Keratinocyte (primary cell): ENCODE measurements at regions not wholly inside any gene's neighbourhood (a gene's known extent, or its start where the extent isn't known, plus 50 kb on each side); places are given as distances from the start of the nearest gene placed in this dataset.

Source experiments
- DNase-seq: peaks from one replicate; pipeline ENCODE4 v3.0.0-alpha.2; 2011; ENCODE audit warnings: low read depth, missing footprints, low spot score
- FAIRE-seq: peaks from 2 replicates; lab custom pipeline; 2011; peaks lifted over from hg19 to GRCh38; lab: Jason Lieb, UNC
- H2AFZ ChIP-seq: 2 replicates; pipeline ENCODE4 v1.6.0; 2012; ENCODE audit warnings: low read length, control low read depth, inconsistent platforms; ENCODE audit not compliant: control insufficient read depth
- H3K27ac ChIP-seq: 2 replicates; pipeline ENCODE4 v1.5.1; 2011; ENCODE audit warnings: low read length; ENCODE audit not compliant: control insufficient read depth, insufficient read depth
- H3K27me3 ChIP-seq: 3 replicates; pipeline ENCODE4 v1.6.0; 2011; ENCODE audit warnings: low read length; ENCODE audit not compliant: control insufficient read depth, insufficient read depth; ENCODE audit errors: extremely low read depth
- H3K36me3 ChIP-seq, 2 experiments: 2 replicates in 1 of 2; 3 replicates in 1 of 2; pipeline ENCODE4 v1.5.1; 2011; ENCODE audit warnings: low read length in 2 of 2, mild to moderate bottlenecking in 1 of 2; ENCODE audit not compliant: control insufficient read depth in 2 of 2, insufficient read depth in 2 of 2; ENCODE audit errors: extremely low read depth in 1 of 2
- H3K4me1 ChIP-seq: 3 replicates; pipeline ENCODE4 v1.5.1; 2011; ENCODE audit warnings: low read length; ENCODE audit not compliant: control insufficient read depth, insufficient read depth; ENCODE audit errors: extremely low read depth
- H3K4me2 ChIP-seq: 3 replicates; pipeline ENCODE4 v1.6.0; 2011; ENCODE audit warnings: low read depth, low read length; ENCODE audit not compliant: control insufficient read depth, insufficient read depth; ENCODE audit errors: extremely low read depth
- H3K4me3 ChIP-seq, 3 experiments: fragments of 200-600 bp in 1 of 3; sonication (generic) in 1 of 3; 2 replicates in 2 of 3; 3 replicates in 1 of 3; pipeline ENCODE4 v1.5.1; 2011 to 2016; ENCODE audit warnings: low read length in 3 of 3, mild to moderate bottlenecking in 3 of 3, control low read depth in 2 of 3, inconsistent platforms in 1 of 3, low read depth in 1 of 3, mixed read lengths in 1 of 3, mixed run types in 1 of 3, moderate library complexity in 1 of 3; ENCODE audit not compliant: control insufficient read depth in 2 of 3, insufficient read depth in 2 of 3; ENCODE audit errors: extremely low read depth in 1 of 3
- H3K79me2 ChIP-seq: 2 replicates; pipeline ENCODE4 v1.6.0; 2012; ENCODE audit warnings: low read length; ENCODE audit not compliant: control insufficient read depth, insufficient read depth
- H3K9ac ChIP-seq: 3 replicates; pipeline ENCODE4 v1.6.0; 2011; ENCODE audit warnings: low read length; ENCODE audit not compliant: control insufficient read depth, insufficient read depth; ENCODE audit errors: extremely low read depth
- H3K9me1 ChIP-seq: 3 replicates; pipeline ENCODE4 v1.6.0; 2011; ENCODE audit warnings: low read length; ENCODE audit not compliant: control insufficient read depth, insufficient read depth; ENCODE audit errors: extremely low read depth
- H3K9me3 ChIP-seq: 2 replicates; pipeline ENCODE4 v1.5.1; 2012; ENCODE audit warnings: low read depth, low read length; ENCODE audit not compliant: control insufficient read depth
- H4K20me1 ChIP-seq: 3 replicates; pipeline ENCODE4 v1.6.0; 2011; ENCODE audit warnings: low read length; ENCODE audit not compliant: control insufficient read depth, insufficient read depth; ENCODE audit errors: extremely low read depth
- EZH2 ChIP-seq: IDR thresholded peaks from one replicate; pipeline ENCODE4 v1.6.1; 2012; ENCODE audit warnings: inconsistent platforms, mild to moderate bottlenecking, low read length, moderate library complexity
- dilution Hi-C: fragments of 300-500 bp; cut with MboI; formaldehyde crosslinking; loops from one replicate; pipeline ENCODE4 v1.7.0; 2020; ENCODE audit warnings: low sequenced_read_pairs; ENCODE audit not compliant: extremely low pct_ligation_motif_present
- TF ChIP-seq, protein P1 (sequence below), 3 experiments: IDR thresholded peaks in 1 of 3; conservative IDR thresholded peaks in 1 of 3; optimal IDR thresholded peaks in 1 of 3; 2 replicates in 2 of 3; 3 replicates in 1 of 3; pipeline versions ENCODE3 to v1.5.1; 2011; ENCODE audit warnings: low read length in 3 of 3, mild to moderate bottlenecking in 3 of 3, moderate library complexity in 2 of 3, control low read depth in 1 of 3, inconsistent platforms in 1 of 3; ENCODE audit not compliant: insufficient read depth in 2 of 3; ENCODE audit errors: extremely low read depth in 1 of 3

DNA sequence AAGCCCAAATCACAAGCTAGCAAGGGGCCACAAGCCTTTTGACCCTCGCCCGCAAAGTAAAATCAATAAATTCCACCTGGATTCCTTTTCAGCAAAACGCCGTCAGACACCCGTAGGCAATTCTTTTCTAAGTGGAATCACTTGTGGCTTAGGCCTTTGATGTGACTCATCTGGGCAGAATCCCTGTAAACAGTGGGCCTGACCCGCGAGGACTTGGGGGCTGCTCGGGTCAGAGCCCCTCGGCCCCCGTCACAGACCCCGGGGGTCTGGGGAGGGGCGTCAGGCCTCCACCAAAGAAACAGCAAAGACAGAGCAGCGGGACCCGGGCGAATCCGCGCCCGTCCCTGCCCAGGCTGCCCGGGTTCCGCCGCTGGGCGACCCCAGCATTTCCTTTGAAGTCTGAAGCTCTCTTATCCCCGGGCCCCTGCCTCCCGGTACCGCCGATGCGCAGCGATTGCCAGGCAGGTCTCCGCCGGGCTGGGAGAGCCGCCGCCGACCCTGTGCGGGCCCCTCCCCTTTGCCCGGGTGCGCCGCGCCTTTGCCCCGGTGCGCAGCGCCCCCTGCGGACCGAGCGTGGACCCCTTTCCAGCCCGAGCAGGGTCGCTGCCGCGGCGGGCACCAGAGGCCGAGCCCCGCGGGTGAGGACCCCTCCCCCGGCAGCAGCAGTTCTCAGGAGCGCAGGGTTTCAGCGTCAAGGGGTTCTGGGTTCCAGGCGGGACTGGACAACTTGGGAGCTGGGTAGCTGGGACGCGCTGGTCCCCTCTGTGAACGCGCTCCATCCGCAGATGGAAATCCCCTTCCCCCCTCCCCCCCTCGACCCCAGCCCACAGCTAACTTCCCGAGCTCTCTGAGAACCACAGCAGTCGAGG, 178.3 kb downstream of the UACA start:
- H3K79me2 ChIP-seq: no peaks in the 10 kb centered on the region
- H4K20me1 ChIP-seq: no peaks in the 10 kb centered on the region
- dilution Hi-C loops: no loop called here
- H3K4me2 ChIP-seq: peak overlapping the region; percentile 32
- no peak overlapping the region for H3K9ac ChIP-seq
- no peaks in the 10 kb centered on the region for H3K4me1 ChIP-seq
- no peak for FAIRE-seq
- H3K27me3 ChIP-seq: peaks cover 68% of the 10 kb centered on the region
- no peak overlapping the region for H3K4me3 ChIP-seq
- H2AFZ ChIP-seq: no peak overlapping the region
- TF ChIP-seq EZH2: peak; percentile 34
- TF ChIP-seq, protein P1, sequence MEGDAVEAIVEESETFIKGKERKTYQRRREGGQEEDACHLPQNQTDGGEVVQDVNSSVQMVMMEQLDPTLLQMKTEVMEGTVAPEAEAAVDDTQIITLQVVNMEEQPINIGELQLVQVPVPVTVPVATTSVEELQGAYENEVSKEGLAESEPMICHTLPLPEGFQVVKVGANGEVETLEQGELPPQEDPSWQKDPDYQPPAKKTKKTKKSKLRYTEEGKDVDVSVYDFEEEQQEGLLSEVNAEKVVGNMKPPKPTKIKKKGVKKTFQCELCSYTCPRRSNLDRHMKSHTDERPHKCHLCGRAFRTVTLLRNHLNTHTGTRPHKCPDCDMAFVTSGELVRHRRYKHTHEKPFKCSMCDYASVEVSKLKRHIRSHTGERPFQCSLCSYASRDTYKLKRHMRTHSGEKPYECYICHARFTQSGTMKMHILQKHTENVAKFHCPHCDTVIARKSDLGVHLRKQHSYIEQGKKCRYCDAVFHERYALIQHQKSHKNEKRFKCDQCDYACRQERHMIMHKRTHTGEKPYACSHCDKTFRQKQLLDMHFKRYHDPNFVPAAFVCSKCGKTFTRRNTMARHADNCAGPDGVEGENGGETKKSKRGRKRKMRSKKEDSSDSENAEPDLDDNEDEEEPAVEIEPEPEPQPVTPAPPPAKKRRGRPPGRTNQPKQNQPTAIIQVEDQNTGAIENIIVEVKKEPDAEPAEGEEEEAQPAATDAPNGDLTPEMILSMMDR (optimal IDR thresholded peaks at IDR 0.05 in 1 of 3, IDR thresholded peaks at IDR 0.05 in 1 of 3, conservative IDR thresholded peaks at IDR 0.05 in 1 of 3; ENCODE audit: extremely low read depth in 1 of 3, insufficient read depth in 2 of 3, low read length in 3 of 3): peak; percentile 16 to 54 (median 16)
- H3K27ac ChIP-seq: no peak overlapping the region
- no peaks in the 10 kb centered on the region for H3K9me3 ChIP-seq
- DNase-seq: no peak
- no peaks in the 10 kb centered on the region for H3K9me1 ChIP-seq
- H3K36me3 ChIP-seq: no peaks in the 10 kb centered on the region

DNA sequence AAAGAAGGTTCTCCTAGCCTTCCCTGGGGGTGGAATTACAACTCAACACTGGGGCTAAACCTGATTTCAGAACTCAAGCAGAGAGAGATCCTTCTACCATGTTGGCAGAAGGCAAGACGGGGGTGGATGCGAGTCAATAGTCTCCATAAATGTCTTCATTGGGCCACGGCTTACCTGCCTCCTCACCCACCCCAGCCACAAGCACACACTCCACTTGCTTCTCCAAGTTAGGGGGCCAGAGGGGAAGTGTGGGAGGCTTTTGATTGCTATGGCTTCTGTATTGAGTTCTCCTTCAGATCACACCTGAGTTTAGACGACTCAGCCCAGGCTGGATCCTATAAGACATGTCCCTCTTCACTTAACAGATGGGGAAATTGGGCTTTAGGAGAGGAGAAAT, 178.9 kb downstream of the UACA start:
- no peaks in the 10 kb centered on the region for H3K9me3 ChIP-seq
- dilution Hi-C loops: no loop called here

More for the DNA sequence above, 178.9 kb downstream of the UACA start:
- Histone ChIP-seq H3K4me2 (no peak overlapping the region), H3K9me1 (no peaks in the 10 kb centered on the region), H3K4me3 (no peak overlapping the region), H4K20me1 (no peaks in the 10 kb centered on the region), H3K4me1 (no peaks in the 10 kb centered on the region), H3K27me3 (peaks cover 74% of the 10 kb centered on the region), H3K79me2 (no peaks in the 10 kb centered on the region), H3K36me3 (no peaks in the 10 kb centered on the region), H3K27ac (no peak overlapping the region), H2AFZ (no peak overlapping the region), H3K9ac (no peak overlapping the region)
- FAIRE-seq: no peak
- no peak for DNase-seq
- TF ChIP-seq, protein P1 (optimal IDR thresholded peaks at IDR 0.05 in 1 of 3, IDR thresholded peaks at IDR 0.05 in 1 of 3, conservative IDR thresholded peaks at IDR 0.05 in 1 of 3; ENCODE audit: extremely low read depth in 1 of 3, insufficient read depth in 2 of 3, low read length in 3 of 3): no peak
- peak; percentile 10 for TF ChIP-seq EZH2
